ENCODE measurements at regions not wholly inside any gene's neighbourhood (a gene's known extent, or its start where the extent isn't known, plus 50 kb on each side); places are given as distances from the start of the nearest gene placed in this dataset.

DNA sequence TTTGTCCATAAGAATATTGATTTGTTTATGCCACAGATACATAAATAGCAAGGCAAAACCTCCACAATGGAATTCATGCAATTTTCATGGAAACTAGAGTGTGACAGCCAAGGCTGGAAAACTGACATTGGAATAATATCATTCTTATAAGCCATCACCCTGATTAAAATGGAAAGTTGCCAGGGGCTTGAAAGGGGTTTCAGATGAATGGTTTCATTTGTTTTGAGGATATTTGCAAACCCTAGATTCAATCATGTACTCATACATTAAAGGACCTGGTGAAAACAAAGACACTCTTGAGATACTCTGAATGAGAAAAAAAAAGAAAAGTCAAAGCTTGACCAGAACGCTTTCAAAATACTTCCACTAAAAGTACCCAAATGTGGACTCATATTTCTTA is 205.7 kb downstream of the DIO2 start:
- TF ChIP-seq, protein P1, sequence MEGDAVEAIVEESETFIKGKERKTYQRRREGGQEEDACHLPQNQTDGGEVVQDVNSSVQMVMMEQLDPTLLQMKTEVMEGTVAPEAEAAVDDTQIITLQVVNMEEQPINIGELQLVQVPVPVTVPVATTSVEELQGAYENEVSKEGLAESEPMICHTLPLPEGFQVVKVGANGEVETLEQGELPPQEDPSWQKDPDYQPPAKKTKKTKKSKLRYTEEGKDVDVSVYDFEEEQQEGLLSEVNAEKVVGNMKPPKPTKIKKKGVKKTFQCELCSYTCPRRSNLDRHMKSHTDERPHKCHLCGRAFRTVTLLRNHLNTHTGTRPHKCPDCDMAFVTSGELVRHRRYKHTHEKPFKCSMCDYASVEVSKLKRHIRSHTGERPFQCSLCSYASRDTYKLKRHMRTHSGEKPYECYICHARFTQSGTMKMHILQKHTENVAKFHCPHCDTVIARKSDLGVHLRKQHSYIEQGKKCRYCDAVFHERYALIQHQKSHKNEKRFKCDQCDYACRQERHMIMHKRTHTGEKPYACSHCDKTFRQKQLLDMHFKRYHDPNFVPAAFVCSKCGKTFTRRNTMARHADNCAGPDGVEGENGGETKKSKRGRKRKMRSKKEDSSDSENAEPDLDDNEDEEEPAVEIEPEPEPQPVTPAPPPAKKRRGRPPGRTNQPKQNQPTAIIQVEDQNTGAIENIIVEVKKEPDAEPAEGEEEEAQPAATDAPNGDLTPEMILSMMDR (IDR thresholded peaks at IDR 0.05): no peak
- TF ChIP-seq POLR2A (IDR thresholded peaks at IDR 0.05): no peak
- no peak for TF ChIP-seq EP300 (IDR thresholded peaks at IDR 0.05)
- Histone ChIP-seq H3K27me3 (no peaks in the 10 kb centered on the region), H3K27ac (no peak overlapping the region), H3K4me3 (no peak overlapping the region), H3K4me1 (no peaks in the 10 kb centered on the region), H3K9me3 (no peaks in the 10 kb centered on the region), H3K36me3 (no peaks in the 10 kb centered on the region)
- no peak for DNase-seq (ENCODE audit: low spot score in 2 of 2)
- WGBS: 0% methylated on average over 1 of the region's 1 CpG

DNA sequence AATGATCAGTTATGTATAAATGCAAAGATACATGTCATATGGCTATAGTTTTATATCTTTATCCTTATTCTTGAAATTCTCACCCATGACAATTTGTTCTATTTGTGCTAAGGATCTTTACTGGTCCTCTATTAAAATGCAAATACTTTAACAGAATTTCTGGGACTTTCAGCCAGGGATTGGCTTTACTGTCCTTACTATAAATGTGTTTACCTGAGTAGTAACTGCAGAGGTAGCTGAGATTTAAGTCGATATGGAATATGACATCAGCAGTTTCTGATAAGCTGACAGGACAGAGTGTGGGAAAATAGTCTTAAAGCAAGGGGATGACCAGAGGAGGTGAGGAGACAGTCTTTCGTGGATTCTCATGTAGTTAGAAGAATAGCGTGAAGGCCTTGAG is 206.4 kb downstream of the DIO2 start:
- H3K4me1 ChIP-seq: no peaks in the 10 kb centered on the region
- 88% methylated on average over 3 of the region's 3 CpGs for WGBS
- TF ChIP-seq, protein P1 (IDR thresholded peaks at IDR 0.05): no peak
- no peak for TF ChIP-seq POLR2A (IDR thresholded peaks at IDR 0.05)
- no peak for TF ChIP-seq EP300 (IDR thresholded peaks at IDR 0.05)
- no peak for TF ChIP-seq POLR2AphosphoS5 (IDR thresholded peaks at IDR 0.05)
- no peak for DNase-seq (ENCODE audit: low spot score in 2 of 2)
- no peak overlapping the region for H3K27ac ChIP-seq
- H3K27me3 ChIP-seq: no peaks in the 10 kb centered on the region
- H3K9me3 ChIP-seq: no peaks in the 10 kb centered on the region
- no peaks in the 10 kb centered on the region for H3K36me3 ChIP-seq
- no peak overlapping the region for H3K4me3 ChIP-seq

DNA sequence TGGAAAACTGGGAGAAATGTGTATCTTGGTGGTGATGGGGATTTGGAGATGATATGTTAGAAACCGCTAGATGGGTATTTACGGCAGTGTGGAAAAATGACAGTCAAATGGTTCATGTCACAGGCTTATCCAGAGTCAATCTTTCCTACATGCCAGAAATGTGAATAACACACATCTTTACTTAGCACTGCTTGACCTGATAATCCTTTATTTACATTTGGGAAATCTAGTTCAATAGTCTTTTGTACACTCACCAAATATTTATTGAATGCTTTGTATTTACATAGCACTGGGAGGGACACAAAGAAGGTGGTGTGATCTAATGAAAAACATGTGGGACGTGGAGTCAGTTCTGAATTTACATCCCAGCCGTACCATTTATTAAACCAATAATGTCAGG is 208.2 kb downstream of the DIO2 start:
- H3K4me3 ChIP-seq: no peak overlapping the region
- no peaks in the 10 kb centered on the region for H3K9me3 ChIP-seq
- no peaks in the 10 kb centered on the region for H3K36me3 ChIP-seq
- TF ChIP-seq EP300 (IDR thresholded peaks at IDR 0.05) (no peak), POLR2A (IDR thresholded peaks at IDR 0.05) (no peak), POLR2AphosphoS5 (IDR thresholded peaks at IDR 0.05) (no peak)
- TF ChIP-seq, protein P1 (IDR thresholded peaks at IDR 0.05): no peak
- no peaks in the 10 kb centered on the region for H3K27me3 ChIP-seq
- WGBS: 76% methylated on average over 4 of the region's 4 CpGs
- no peak for DNase-seq (ENCODE audit: low spot score in 2 of 2)
- H3K27ac ChIP-seq: no peak overlapping the region
- H3K4me1 ChIP-seq: no peaks in the 10 kb centered on the region

DNA sequence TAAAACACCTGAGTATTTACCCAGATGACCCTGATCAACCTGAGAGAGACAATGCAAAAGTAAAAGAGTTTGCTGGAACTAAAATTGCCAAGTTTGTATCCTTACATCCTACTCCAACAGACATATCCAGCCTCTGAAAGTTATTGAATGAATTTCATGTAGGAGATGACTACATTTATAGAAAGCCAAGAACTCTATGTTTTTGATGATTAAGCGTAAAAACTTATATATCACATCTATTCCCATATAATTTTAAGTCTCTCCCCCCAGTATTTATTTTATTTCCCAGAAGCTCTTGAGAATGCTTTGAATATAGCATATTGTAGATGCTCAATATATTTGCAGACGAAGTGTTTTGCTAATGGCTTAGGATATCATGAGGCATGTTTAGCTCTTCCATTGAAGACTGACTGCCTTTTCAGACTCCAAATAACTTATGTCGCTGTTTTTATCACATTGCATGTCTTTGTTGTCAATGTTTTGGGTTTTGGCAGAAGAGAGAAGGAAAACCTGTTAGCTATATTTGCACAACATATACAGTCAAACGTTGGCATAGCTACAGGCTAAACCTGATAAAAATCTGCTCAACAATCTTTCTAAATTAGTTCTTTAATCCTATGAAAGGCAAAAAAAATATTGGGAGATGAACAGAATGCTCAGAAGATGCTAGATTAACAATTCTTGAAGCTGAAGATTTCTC is 213.6 kb downstream of the DIO2 start:
- Histone ChIP-seq H3K27me3 (no peaks in the 10 kb centered on the region), H3K36me3 (no peaks in the 10 kb centered on the region), H3K27ac (no peak overlapping the region), H3K9me3 (no peaks in the 10 kb centered on the region), H3K4me3 (no peak overlapping the region), H3K4me1 (no peaks in the 10 kb centered on the region)
- 58% methylated on average over 4 of the region's 4 CpGs for whole genome bisulfite sequencing
- no peak for DNase-seq (ENCODE audit: low spot score in 2 of 2)
- TF ChIP-seq, protein P1 (IDR thresholded peaks at IDR 0.05): no peak
- TF ChIP-seq POLR2AphosphoS5 (IDR thresholded peaks at IDR 0.05) (no peak), EP300 (IDR thresholded peaks at IDR 0.05) (no peak), POLR2A (IDR thresholded peaks at IDR 0.05) (no peak)

DNA sequence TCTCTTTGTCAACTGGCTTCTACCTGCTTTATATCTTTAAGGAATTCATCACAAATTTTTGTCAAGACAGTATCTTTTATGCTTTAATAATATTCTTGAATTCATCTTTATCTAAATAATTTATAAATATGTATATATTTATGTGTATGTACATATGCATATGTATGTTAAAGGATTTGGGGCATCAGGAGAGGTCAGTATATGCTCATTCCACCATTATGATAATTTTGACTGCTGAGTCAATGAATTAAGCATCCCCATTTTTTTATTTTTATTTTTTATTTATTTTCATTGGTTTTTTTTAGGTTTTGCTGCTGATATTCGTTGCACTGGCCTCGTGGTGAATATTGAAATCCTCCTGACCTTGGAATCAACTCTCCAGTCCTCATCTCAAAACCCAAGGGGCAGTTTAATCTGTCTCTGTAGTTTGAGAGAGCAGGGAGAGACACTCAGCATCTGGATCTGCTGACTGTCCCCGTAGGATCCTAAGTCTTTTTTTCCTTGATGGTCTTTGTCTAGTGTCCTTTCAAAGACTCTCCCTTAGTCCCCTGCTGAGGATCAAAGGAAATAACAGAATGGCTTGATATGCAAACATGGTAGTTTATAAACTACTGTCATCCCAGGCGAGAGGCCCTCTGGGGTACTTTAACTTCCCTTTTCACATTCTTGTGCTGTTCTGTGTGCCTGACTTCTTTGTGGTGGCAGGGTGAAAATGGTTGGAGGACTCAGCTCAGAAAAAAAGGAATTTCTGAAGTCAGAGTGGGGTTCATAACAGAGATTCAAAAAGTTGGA is 218.7 kb downstream of the DIO2 start:
- TF ChIP-seq EP300 (IDR thresholded peaks at IDR 0.05) (no peak), POLR2A (IDR thresholded peaks at IDR 0.05) (no peak), POLR2AphosphoS5 (IDR thresholded peaks at IDR 0.05) (no peak)
- 45% methylated on average over 4 of the region's 4 CpGs for WGBS
- H3K27me3 ChIP-seq: no peaks in the 10 kb centered on the region
- no peaks in the 10 kb centered on the region for H3K9me3 ChIP-seq
- no peak overlapping the region for H3K4me3 ChIP-seq
- no peak overlapping the region for H3K27ac ChIP-seq
- no peaks in the 10 kb centered on the region for H3K4me1 ChIP-seq
- DNase-seq (ENCODE audit: low spot score in 2 of 2): no peak
- no peaks in the 10 kb centered on the region for H3K36me3 ChIP-seq
